ENCODE measurements at regions not wholly inside any gene's neighbourhood (a gene's known extent, or its start where the extent isn't known, plus 50 kb on each side); places are given as distances from the start of the nearest gene placed in this dataset.

DNA sequence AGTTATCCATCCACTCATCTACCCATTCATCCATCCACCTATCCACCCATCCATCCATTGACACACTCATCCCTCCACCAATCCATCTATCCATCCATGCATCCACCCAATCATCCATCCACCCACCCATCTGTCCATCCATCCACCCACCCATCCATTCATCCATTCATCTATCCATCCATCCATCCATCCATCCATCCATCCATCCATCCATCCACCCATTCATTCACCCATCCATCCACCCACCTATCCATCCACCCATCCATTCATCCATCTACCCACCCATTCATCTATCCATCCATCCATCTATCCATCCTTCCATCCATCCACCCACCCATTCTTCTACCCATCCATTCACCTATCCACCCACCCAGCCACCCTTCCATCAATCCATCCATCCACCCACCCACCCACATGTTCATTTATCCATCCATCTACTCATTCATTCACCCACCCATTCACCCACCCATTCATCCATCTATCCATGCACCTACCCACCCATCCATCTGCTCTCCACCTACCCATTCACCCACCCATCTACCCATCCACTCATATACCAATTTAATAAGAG, 193.8 kb upstream of the ARID2 start:
- intact Hi-C loops (cut with DNase I), result no loop called here
- no peaks in the 10 kb centered on the region for H3K9me3 ChIP-seq (ENCODE audit: control insufficient read depth in 2 of 3, insufficient read depth in 1 of 3, low read length in 3 of 3)
- no peaks in the 10 kb centered on the region for H3K36me3 ChIP-seq (ENCODE audit: control insufficient read depth in 2 of 3, insufficient read depth in 3 of 3, low read length in 3 of 3)
- DNase-seq (no peak), FAIRE-seq (no peak)
- TF ChIP-seq, protein P1, sequence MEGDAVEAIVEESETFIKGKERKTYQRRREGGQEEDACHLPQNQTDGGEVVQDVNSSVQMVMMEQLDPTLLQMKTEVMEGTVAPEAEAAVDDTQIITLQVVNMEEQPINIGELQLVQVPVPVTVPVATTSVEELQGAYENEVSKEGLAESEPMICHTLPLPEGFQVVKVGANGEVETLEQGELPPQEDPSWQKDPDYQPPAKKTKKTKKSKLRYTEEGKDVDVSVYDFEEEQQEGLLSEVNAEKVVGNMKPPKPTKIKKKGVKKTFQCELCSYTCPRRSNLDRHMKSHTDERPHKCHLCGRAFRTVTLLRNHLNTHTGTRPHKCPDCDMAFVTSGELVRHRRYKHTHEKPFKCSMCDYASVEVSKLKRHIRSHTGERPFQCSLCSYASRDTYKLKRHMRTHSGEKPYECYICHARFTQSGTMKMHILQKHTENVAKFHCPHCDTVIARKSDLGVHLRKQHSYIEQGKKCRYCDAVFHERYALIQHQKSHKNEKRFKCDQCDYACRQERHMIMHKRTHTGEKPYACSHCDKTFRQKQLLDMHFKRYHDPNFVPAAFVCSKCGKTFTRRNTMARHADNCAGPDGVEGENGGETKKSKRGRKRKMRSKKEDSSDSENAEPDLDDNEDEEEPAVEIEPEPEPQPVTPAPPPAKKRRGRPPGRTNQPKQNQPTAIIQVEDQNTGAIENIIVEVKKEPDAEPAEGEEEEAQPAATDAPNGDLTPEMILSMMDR (IDR thresholded peaks at IDR 0.05; ENCODE audit: borderline replicate concordance, extremely low read depth, insufficient read depth), result no peak
- H3K27ac ChIP-seq (ENCODE audit: low read depth in 2 of 2, low read length in 2 of 2), result no peak overlapping the region
- H3K4me3 ChIP-seq (ENCODE audit: low read length in 3 of 3), result no peak overlapping the region
- H3K4me1 ChIP-seq (ENCODE audit: control insufficient read depth in 2 of 3, insufficient read depth in 2 of 3, low read depth in 1 of 3, low read length in 3 of 3), result no peaks in the 10 kb centered on the region
- no peaks in the 10 kb centered on the region for H3K27me3 ChIP-seq (ENCODE audit: control insufficient read depth, insufficient read depth, low read length)
- no peak overlapping the region for H3K9ac ChIP-seq (ENCODE audit: low read length in 3 of 3)

DNA sequence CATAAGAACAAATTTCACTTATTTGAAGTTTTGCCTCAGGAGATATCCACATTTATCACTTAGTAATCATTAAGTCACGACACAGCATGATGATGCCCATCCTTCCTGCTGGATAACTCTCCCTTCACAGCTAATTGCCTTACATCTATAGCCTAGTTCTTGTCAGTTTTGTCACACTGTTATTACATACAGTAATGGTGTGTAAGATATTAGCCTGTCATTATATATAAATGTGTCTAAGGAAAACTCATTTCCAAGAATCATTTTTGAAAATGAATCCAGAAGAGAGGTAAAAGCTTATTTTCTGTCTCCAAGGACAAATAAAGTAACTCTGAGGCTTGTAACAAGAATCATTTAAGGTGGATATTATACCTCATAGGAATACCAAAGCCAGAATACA, 193.2 kb upstream of the ARID2 start:
- Histone ChIP-seq H3K4me3 (ENCODE audit: low read length in 3 of 3) (no peak overlapping the region), H3K36me3 (ENCODE audit: control insufficient read depth in 2 of 3, insufficient read depth in 3 of 3, low read length in 3 of 3) (no peaks in the 10 kb centered on the region), H3K27me3 (ENCODE audit: control insufficient read depth, insufficient read depth, low read length) (no peaks in the 10 kb centered on the region), H3K27ac (ENCODE audit: low read depth in 2 of 2, low read length in 2 of 2) (no peak overlapping the region), H3K4me1 (ENCODE audit: control insufficient read depth in 2 of 3, insufficient read depth in 2 of 3, low read depth in 1 of 3, low read length in 3 of 3) (no peaks in the 10 kb centered on the region), H3K9ac (ENCODE audit: low read length in 3 of 3) (no peak overlapping the region), H3K9me3 (ENCODE audit: control insufficient read depth in 2 of 3, insufficient read depth in 1 of 3, low read length in 3 of 3) (no peaks in the 10 kb centered on the region)
- TF ChIP-seq, protein P1 (IDR thresholded peaks at IDR 0.05; ENCODE audit: borderline replicate concordance, extremely low read depth, insufficient read depth), result no peak
- intact Hi-C loops (cut with DNase I), result no loop called here
- DNase-seq (no peak), FAIRE-seq (no peak)

DNA sequence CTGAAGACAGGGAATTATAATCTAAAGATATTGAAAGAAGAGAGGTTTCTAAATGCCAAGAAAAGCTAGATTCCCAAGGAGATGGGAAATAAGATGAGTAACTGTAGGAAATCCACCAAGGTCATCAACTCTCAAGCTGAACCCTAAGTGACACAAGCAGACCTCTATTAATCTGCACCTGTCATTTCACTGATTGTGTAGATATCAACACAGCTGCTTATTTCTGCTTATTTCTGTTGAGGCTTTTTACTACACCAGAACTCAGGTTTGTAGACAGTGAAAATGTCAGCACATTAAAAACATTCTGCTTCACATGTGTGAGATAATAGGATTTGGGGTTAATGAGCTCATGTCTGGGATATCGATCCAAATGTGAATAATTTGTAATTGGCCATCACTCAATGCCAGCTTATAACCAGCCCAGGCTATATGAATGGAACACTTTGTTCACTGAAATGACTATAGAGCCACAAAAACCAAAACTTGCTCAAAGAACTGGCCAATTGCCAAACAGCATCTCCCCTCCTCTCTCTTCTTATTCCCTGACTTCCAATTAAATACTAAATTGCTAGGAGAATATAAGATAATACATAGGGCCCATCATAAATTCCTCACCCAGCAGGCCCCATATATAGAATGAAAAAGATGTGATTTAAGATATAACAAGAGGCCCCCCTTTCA, 188.7 kb upstream of the ARID2 start:
- H3K36me3 ChIP-seq (ENCODE audit: control insufficient read depth in 2 of 3, insufficient read depth in 3 of 3, low read length in 3 of 3), result no peaks in the 10 kb centered on the region
- no peak overlapping the region for H3K27ac ChIP-seq (ENCODE audit: low read depth in 2 of 2, low read length in 2 of 2)
- H3K4me1 ChIP-seq (ENCODE audit: control insufficient read depth in 2 of 3, insufficient read depth in 2 of 3, low read depth in 1 of 3, low read length in 3 of 3), result no peaks in the 10 kb centered on the region
- FAIRE-seq (no peak), DNase-seq (no peak)
- no peak overlapping the region for H3K4me3 ChIP-seq (ENCODE audit: low read length in 3 of 3)
- no peak overlapping the region for H3K9ac ChIP-seq (ENCODE audit: low read length in 3 of 3)
- intact Hi-C loops (cut with DNase I), result no loop called here
- TF ChIP-seq, protein P1 (IDR thresholded peaks at IDR 0.05; ENCODE audit: borderline replicate concordance, extremely low read depth, insufficient read depth), result no peak
- H3K9me3 ChIP-seq (ENCODE audit: control insufficient read depth in 2 of 3, insufficient read depth in 1 of 3, low read length in 3 of 3), result no peaks in the 10 kb centered on the region
- H3K27me3 ChIP-seq (ENCODE audit: control insufficient read depth, insufficient read depth, low read length), result no peaks in the 10 kb centered on the region
